Coronary artery (tissue), 2 donors: ENCODE measurements at regions not wholly inside any gene's neighbourhood (a gene's known extent, or its start where the extent isn't known, plus 50 kb on each side); places are given as distances from the start of the nearest gene placed in this dataset.
"Not testable (repeated sequence)": the region's sequence is repeated elsewhere in the genome, so short reads cannot be mapped to it uniquely, and the experiment has no call there.

Source experiments
- DNase-seq: peaks from one replicate; pipeline ENCODE4 v3.0.0-alpha.2; 2017; ENCODE audit warnings: low spot score
- H3K27ac ChIP-seq, 2 donors: fragments of 200-600 bp; sonication (generic); one replicate each; pipeline ENCODE4 v1.5.1; 2016 to 2019
- H3K4me3 ChIP-seq: fragments of 200-600 bp; sonication (generic); 2 replicates; pipeline ENCODE4 v1.5.1; 2016; ENCODE audit warnings: mild to moderate bottlenecking, moderate library complexity
- CTCF ChIP-seq: fragments of 200-600 bp; sonication (generic); IDR thresholded peaks from one replicate; pipeline ENCODE4 v1.5.1; 2019; ENCODE audit warnings: antibody characterized with exemption

- no peak for TF ChIP-seq CTCF
- Histone ChIP-seq H3K27ac (no peak overlapping the region), H3K4me3 (no peak overlapping the region)
- DNase-seq, result no peak
These were observed 112.2 kb upstream of the JCAD start for GRCh38 chr10:30171601-30172000.

- no peak overlapping the region for H3K4me3 ChIP-seq
- no peak for TF ChIP-seq CTCF
- H3K27ac ChIP-seq, result no peak overlapping the region
- DNase-seq, result no peak
These were observed 111.4 kb upstream of the JCAD start for GRCh38 chr10:30170814-30171213.

DNA sequence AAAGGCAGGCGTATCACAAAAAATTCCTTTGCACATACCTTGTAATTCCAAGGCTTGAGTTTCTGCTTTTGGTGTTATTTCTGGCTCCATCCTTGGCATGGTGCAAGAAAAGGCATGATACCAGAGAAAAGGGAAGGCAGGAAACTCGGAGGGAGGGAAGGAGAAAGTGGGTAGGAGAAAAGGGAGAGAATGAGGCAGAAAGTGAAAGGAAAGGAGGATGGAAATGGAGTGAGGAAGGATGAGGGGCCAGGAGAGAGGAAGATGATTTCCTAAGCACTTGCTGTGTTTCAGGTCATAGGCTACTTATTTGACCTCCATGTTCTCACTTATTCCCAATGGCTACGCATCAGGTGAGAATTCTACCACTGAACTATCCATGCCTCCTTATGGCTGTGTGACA, 110.8 kb upstream of the JCAD start:
- H3K4me3 ChIP-seq, result no peak overlapping the region
- DNase-seq, result no peak
- H3K27ac ChIP-seq, result no peak overlapping the region
- no peak for TF ChIP-seq CTCF

GRCh38 chr10:30169342-30169741, 110.0 kb upstream of the JCAD start:
- no peak overlapping the region for H3K4me3 ChIP-seq
- no peak for TF ChIP-seq CTCF
- no peak overlapping the region for H3K27ac ChIP-seq
- no peak for DNase-seq

- DNase-seq, result no peak
These were observed 107.5 kb upstream of the JCAD start for GRCh38 chr10:30166929-30167328.

DNA sequence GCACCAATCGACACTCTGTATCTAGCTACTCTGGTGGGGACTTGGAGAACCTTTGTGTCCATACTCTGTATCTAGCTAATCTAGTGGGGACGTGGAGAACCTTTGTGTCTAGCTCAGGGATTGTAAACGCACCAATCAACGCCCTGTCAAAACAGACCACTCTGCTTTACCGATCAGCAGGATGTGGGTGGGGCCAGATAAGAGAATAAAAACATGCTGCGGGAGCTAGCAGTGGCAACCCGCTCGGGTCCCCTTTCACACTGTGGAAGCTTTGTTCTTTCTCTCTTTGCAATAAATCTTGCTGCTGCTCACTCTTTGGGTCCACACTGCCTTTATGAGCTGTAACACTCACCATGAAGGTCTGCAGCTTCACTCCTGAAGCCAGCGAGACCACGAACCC, 104.0 kb upstream of the JCAD start:
- not testable (repeated sequence) for DNase-seq, H3K27ac ChIP-seq, H3K4me3 ChIP-seq

More at GRCh38 chr10:30166929-30167328, 107.5 kb upstream of the JCAD start:
- Histone ChIP-seq H3K27ac (no peak overlapping the region), H3K4me3 (no peak overlapping the region)
- no peak for TF ChIP-seq CTCF

- DNase-seq, H3K27ac ChIP-seq, H3K4me3 ChIP-seq: not testable (repeated sequence)
These were observed 103.4 kb upstream of the JCAD start for GRCh38 chr10:30162796-30163195.

GRCh38 chr10:30160271-30160982, 101.0 kb upstream of the JCAD start:
- no peak for TF ChIP-seq CTCF
- DNase-seq, result no peak
- Histone ChIP-seq H3K4me3 (no peak overlapping the region), H3K27ac (no peak overlapping the region)

DNA sequence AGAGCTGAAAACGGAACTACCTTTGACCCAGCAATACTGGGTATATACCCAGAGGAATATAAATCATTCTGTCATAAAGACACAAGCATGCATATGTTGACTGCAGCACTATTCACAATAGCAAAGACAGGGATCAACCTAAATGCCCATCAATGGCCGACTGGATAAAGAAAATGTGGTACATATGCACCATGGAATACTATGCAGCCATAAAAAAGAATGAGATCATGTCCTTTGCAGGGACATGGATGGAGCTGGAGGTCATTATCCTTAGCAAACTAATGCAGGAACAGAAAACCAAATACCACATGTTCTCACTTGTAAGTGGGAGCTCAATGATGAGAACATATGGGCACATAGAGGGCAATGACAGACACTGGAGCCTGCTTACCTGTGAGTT, 100.2 kb upstream of the JCAD start:
- H3K27ac ChIP-seq, H3K4me3 ChIP-seq, DNase-seq: not testable (repeated sequence)
